ENCODE measurements at regions not wholly inside any gene's neighbourhood (a gene's known extent, or its start where the extent isn't known, plus 50 kb on each side); places are given as distances from the start of the nearest gene placed in this dataset.

DNA sequence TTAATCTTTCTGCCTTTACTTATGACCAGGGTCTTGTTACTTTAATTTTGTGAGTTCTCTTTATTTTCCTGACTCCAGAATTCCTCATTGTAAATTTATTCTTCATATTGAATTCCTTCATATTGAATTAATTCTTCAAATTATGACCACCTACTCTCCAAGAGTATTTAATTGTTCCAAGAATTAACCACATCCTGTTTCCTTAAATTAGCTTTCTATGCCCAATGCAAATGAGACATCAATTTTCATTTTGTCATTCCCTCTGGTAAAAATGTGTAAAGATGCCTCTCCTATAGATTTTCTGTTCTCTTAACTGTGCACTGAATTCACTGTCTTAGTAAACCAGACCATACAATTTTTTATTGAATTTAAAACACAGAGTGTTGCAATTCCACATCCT is 211.2 kb upstream of the GRIA4 start:
- no peak overlapping the region for H3K27ac ChIP-seq (ENCODE audit: control insufficient read depth, insufficient read depth)
- ATAC-seq (no peak), FAIRE-seq (no peak), DNase-seq (ENCODE audit: low read depth, low spot score) (no peak)
- TF ChIP-seq HDGF (IDR thresholded peaks at IDR 0.05) (no peak), RAD21 (IDR thresholded peaks at IDR 0.05; ENCODE audit: insufficient read depth, low read depth, low read length) (no peak), JUNB (IDR thresholded peaks at IDR 0.05) (no peak)
- TF ChIP-seq, protein P1, sequence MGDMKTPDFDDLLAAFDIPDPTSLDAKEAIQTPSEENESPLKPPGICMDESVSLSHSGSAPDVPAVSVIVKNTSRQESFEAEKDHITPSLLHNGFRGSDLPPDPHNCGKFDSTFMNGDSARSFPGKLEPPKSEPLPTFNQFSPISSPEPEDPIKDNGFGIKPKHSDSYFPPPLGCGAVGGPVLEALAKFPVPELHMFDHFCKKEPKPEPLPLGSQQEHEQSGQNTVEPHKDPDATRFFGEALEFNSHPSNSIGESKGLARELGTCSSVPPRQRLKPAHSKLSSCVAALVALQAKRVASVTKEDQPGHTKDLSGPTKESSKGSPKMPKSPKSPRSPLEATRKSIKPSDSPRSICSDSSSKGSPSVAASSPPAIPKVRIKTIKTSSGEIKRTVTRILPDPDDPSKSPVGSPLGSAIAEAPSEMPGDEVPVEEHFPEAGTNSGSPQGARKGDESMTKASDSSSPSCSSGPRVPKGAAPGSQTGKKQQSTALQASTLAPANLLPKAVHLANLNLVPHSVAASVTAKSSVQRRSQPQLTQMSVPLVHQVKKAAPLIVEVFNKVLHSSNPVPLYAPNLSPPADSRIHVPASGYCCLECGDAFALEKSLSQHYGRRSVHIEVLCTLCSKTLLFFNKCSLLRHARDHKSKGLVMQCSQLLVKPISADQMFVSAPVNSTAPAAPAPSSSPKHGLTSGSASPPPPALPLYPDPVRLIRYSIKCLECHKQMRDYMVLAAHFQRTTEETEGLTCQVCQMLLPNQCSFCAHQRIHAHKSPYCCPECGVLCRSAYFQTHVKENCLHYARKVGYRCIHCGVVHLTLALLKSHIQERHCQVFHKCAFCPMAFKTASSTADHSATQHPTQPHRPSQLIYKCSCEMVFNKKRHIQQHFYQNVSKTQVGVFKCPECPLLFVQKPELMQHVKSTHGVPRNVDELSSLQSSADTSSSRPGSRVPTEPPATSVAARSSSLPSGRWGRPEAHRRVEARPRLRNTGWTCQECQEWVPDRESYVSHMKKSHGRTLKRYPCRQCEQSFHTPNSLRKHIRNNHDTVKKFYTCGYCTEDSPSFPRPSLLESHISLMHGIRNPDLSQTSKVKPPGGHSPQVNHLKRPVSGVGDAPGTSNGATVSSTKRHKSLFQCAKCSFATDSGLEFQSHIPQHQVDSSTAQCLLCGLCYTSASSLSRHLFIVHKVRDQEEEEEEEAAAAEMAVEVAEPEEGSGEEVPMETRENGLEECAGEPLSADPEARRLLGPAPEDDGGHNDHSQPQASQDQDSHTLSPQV (IDR thresholded peaks at IDR 0.05), result no peak
- no TSS peak for BruUV-seq (replicated peaks)
- ChIA-PET CTCF (no interaction called here), SMC1A (ENCODE audit: uncharacterized antibody, unreplicated experiment) (no interaction called here), POLR2A (no interaction called here), RAD21 (ENCODE audit: unreplicated experiment) (no interaction called here)
- intact Hi-C loops (cut with micrococcal nuclease; ENCODE audit: unreplicated experiment), result no loop called here
- no peaks in the 10 kb centered on the region for H3K4me1 ChIP-seq (ENCODE audit: control insufficient read depth, insufficient read depth, low read length)
- H3K9me3 ChIP-seq (replicated peaks; ENCODE audit: control insufficient read depth, insufficient read depth, low read length), result no peaks in the 10 kb centered on the region
- no peaks in the 10 kb centered on the region for H3K27me3 ChIP-seq (replicated peaks in 1 of 2; ENCODE audit: control insufficient read depth in 2 of 2, insufficient read depth in 2 of 2, low read length in 1 of 2)
- H2AFZ ChIP-seq (ENCODE audit: control insufficient read depth, low read depth, low read length), result no peak overlapping the region
- H3K9ac ChIP-seq (ENCODE audit: control insufficient read depth, insufficient read depth, low read length), result no peak overlapping the region
- no peak overlapping the region for H3K4me3 ChIP-seq
- no peaks in the 10 kb centered on the region for H3K79me2 ChIP-seq (ENCODE audit: control insufficient read depth, insufficient read depth, low read length)
- in situ Hi-C loops (cut with MboI), result no loop called here
- no peak overlapping the region for H3K4me2 ChIP-seq (ENCODE audit: control insufficient read depth, insufficient read depth)
- no peaks in the 10 kb centered on the region for H4K20me1 ChIP-seq (ENCODE audit: control insufficient read depth, insufficient read depth)
- no peaks in the 10 kb centered on the region for H3K36me3 ChIP-seq (ENCODE audit: control insufficient read depth in 2 of 2, insufficient read depth in 2 of 2, low read length in 1 of 2)

DNA sequence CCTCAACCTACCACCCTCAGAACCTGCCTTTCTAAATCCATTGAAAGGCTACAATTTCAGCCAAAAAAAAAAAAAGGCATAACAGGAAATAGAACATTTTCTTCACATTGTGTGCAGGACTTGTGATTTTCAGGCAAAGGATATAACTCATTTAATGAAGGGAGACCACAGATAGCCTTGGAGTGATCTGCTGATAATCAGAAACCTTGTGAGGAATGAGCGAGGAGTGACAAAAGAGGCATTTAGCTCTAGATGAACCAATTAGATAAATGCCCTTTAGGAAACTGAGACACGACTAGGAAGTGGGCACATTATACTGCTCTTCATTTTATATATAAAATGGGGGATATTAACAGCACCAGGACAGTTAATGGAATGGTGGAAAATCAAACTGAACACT is 216.5 kb upstream of the GRIA4 start:
- SMC1A ChIA-PET (ENCODE audit: uncharacterized antibody, unreplicated experiment), result interaction anchor here (0.9 kb wide), 1 partner anchor 40 kb away, joined by 3 read pairs; no protein-coding TSS in a partner anchor
- Histone ChIP-seq H3K27me3 (replicated peaks in 1 of 2; ENCODE audit: control insufficient read depth in 2 of 2, insufficient read depth in 2 of 2, low read length in 1 of 2) (no peaks in the 10 kb centered on the region), H3K4me2 (ENCODE audit: control insufficient read depth, insufficient read depth) (no peak overlapping the region), H3K9ac (ENCODE audit: control insufficient read depth, insufficient read depth, low read length) (no peak overlapping the region), H3K9me3 (replicated peaks; ENCODE audit: control insufficient read depth, insufficient read depth, low read length) (no peaks in the 10 kb centered on the region), H3K4me3 (no peak overlapping the region), H4K20me1 (ENCODE audit: control insufficient read depth, insufficient read depth) (no peaks in the 10 kb centered on the region), H3K4me1 (ENCODE audit: control insufficient read depth, insufficient read depth, low read length) (no peaks in the 10 kb centered on the region), H2AFZ (ENCODE audit: control insufficient read depth, low read depth, low read length) (no peak overlapping the region), H3K36me3 (ENCODE audit: control insufficient read depth in 2 of 2, insufficient read depth in 2 of 2, low read length in 1 of 2) (no peaks in the 10 kb centered on the region), H3K79me2 (ENCODE audit: control insufficient read depth, insufficient read depth, low read length) (no peaks in the 10 kb centered on the region), H3K27ac (ENCODE audit: control insufficient read depth, insufficient read depth) (no peak overlapping the region)
- DNase-seq (ENCODE audit: low read depth, low spot score) (no peak), ATAC-seq (no peak), FAIRE-seq (no peak)
- WGBS (ENCODE audit: insufficient coverage, insufficient replicate concordance, low lambda C conversion rate, missing lambda C conversion rate), result 0% methylated on average over 2 of the region's 2 CpGs
- BruUV-seq (replicated peaks), result no TSS peak
- intact Hi-C loops (cut with micrococcal nuclease; ENCODE audit: unreplicated experiment) (no loop called here), in situ Hi-C loops (cut with MboI) (no loop called here)
- RAD21 ChIA-PET (ENCODE audit: unreplicated experiment), result no interaction called here
- CTCF ChIA-PET, result interaction anchor here (1.4 kb wide), 1 partner anchor 470 kb away, joined by 6 read pairs; no protein-coding TSS in a partner anchor
- POLR2A ChIA-PET, result no interaction called here
- TF ChIP-seq ETV6 (conservative IDR thresholded peaks at IDR 0.05 in 1 of 2, IDR thresholded peaks at IDR 0.05 in 1 of 2; ENCODE audit: borderline replicate concordance in 1 of 2, low read depth in 1 of 2) (no peak), RUNX3 (IDR thresholded peaks at IDR 0.05; ENCODE audit: low read length) (no peak), FOS (IDR thresholded peaks at IDR 0.05; ENCODE audit: borderline replicate concordance, extremely low read depth, insufficient read length) (no peak), IKZF2 (IDR thresholded peaks at IDR 0.05) (no peak), CBX5 (IDR thresholded peaks at IDR 0.05; ENCODE audit: low read depth) (no peak), MTA3 (IDR thresholded peaks at IDR 0.05; ENCODE audit: borderline replicate concordance, low read length) (no peak), EED (IDR thresholded peaks at IDR 0.05; ENCODE audit: low read depth) (no peak)
- TF ChIP-seq, protein P2, sequence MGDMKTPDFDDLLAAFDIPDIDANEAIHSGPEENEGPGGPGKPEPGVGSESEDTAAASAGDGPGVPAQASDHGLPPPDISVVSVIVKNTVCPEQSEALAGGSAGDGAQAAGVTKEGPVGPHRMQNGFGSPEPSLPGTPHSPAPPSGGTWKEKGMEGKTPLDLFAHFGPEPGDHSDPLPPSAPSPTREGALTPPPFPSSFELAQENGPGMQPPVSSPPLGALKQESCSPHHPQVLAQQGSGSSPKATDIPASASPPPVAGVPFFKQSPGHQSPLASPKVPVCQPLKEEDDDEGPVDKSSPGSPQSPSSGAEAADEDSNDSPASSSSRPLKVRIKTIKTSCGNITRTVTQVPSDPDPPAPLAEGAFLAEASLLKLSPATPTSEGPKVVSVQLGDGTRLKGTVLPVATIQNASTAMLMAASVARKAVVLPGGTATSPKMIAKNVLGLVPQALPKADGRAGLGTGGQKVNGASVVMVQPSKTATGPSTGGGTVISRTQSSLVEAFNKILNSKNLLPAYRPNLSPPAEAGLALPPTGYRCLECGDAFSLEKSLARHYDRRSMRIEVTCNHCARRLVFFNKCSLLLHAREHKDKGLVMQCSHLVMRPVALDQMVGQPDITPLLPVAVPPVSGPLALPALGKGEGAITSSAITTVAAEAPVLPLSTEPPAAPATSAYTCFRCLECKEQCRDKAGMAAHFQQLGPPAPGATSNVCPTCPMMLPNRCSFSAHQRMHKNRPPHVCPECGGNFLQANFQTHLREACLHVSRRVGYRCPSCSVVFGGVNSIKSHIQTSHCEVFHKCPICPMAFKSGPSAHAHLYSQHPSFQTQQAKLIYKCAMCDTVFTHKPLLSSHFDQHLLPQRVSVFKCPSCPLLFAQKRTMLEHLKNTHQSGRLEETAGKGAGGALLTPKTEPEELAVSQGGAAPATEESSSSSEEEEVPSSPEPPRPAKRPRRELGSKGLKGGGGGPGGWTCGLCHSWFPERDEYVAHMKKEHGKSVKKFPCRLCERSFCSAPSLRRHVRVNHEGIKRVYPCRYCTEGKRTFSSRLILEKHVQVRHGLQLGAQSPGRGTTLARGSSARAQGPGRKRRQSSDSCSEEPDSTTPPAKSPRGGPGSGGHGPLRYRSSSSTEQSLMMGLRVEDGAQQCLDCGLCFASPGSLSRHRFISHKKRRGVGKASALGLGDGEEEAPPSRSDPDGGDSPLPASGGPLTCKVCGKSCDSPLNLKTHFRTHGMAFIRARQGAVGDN (IDR thresholded peaks at IDR 0.05), result no peak

Measured in GM12878 (cell line).